HG03135 (cell line): ENCODE measurements at regions not wholly inside any gene's neighbourhood (a gene's known extent, or its start where the extent isn't known, plus 50 kb on each side); places are given as distances from the start of the nearest gene placed in this dataset.

Experiments used
- ATAC-seq: cut with Tn5 transposase; IDR thresholded peaks from one replicate; pipeline ENCODE4 v1.9.1; 2021; ENCODE audit warnings: mild to moderate bottlenecking, moderate library complexity; ENCODE audit not compliant: unreplicated experiment

DNA sequence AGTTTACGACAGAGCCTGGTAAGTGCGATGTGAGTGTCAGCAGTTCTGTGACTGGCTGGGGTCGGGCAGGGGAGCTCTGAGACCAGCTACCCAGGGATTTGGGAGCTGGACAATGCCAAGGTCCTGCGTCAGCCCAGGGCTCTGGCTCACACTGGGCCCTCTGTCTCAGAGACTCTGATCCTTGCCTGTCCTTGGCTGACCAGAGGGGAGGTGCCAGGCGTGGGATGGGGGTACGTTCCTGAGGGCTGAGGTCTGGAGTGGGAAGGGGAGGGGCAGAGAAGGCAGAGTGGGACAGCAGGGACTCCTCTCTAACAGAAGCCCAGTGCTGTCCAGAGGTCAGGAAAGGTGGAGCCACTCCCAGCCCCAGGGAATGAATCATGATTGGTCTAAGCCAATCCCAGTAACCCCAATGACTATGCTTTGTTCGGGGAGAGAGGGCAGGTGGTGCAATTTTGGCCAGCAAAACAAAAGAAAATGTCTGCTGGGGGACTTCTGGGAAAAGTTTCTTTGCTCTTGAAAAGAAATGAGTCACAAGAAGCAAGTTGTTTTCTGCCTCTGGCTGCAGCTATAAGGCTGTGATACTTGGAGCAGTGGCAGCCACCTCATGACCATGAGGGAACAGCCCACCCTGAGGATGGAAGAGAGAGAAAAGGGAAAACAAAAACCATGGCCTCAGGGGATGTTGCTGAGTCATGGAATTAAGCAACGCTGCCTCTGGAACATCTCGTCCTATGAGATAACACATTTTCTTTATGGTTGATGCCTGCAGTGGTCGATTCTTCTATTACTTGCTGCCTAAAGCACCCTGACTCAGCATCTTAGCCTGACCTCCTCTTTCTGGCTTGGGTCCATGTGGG is 108.3 kb downstream of the CHST1 start:
- no peak for ATAC-seq

DNA sequence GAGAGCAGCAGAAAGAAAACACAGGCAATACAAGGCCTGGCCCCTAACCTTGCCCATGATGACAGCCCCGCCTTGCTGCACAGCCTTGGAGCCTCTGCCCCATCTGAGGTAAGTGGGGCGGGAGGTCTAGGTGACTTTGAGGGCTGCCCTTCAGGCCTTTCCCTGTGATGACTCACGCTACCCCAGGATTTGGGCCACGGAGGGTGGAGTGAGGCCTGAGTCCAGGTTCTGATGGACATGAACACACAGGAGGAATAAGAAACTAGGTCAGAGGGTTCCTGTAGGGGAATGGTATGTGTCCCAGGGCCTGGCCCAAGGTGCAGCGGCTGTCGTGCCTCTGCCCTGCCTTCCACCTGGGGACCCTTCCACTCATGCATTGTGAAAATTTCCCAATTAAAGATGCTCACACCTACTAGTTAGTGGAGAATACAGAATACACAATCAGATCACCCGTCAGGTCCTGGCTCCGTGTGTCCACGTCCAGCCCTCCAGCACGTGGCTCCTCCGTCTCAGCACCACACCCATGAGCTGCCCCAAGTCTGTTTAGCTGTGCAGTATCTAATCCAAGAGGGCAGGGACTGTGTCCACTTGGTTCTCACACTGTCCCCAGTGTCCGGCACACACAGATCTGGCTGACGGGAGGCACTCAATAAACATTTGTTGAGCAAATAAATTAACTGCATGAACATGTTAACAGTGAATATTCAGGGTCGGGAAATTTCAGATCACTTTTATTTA is 111.0 kb downstream of the CHST1 start:
- ATAC-seq, result no peak

GRCh38 chr11:45553383-45553936 is 112.0 kb downstream of the CHST1 start:
- no peak for ATAC-seq

DNA sequence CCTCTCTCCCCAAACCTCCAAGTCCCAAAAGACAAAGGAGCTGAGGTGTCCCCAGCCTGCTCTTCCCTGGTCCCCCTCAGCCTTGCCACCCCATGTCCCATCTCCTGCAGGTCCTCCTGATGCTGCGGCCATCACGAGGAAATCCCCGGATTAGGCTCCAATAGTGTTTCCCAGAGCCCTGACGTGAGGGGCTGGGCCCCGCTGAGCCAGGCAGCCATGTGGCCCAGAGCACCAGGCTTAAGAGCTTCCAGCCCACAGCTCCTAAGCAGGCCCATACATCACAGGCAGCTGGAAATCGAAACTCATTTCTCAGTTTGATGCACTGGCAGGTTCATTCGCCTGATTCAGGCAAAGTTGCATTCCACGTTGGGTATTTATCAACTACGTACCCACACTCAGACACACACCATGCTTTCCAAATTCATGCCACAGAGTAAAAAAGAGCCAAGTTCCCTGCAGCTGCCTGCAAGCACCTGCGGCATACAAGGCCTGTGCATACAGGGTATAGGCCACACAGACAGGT is 114.2 kb downstream of the CHST1 start:
- ATAC-seq, result no peak

GRCh38 chr11:45549257-45549656 is 116.2 kb downstream of the CHST1 start:
- no peak for ATAC-seq

- no peak for ATAC-seq
These were observed 119.1 kb downstream of the CHST1 start for GRCh38 chr11:45546366-45546765.

- no peak for ATAC-seq
These were observed 120.6 kb downstream of the CHST1 start for GRCh38 chr11:45544826-45545225.

DNA sequence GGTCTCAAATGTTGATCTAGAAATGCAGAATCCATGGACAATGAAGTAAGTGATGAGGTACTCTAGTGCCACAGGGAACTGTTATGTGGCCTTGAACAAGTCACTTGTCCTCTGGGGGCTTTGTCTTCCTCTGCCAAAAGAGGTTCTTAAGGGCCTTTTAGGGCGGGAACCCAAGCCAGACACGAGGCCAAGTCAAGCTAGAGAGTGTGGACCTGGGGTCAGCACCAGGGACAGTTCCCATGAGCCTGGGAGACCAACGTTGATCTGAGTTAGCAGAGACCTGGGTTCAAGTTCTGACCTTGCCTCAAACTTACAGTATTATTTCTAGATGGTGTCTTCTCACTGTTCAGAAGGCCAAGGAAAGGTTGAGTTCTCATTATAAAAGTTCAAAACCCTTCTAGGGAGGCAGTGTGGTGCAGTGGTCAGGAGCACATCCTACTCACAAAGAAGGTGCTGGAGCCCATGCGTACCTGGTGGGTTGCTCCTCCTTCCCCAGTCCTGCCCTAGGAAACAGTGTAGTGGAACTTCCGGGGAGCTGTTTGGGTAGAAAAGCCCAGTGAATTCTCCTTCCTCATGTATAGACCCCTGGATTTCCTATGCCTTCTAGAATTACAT is 121.5 kb downstream of the CHST1 start:
- ATAC-seq, result no peak

DNA sequence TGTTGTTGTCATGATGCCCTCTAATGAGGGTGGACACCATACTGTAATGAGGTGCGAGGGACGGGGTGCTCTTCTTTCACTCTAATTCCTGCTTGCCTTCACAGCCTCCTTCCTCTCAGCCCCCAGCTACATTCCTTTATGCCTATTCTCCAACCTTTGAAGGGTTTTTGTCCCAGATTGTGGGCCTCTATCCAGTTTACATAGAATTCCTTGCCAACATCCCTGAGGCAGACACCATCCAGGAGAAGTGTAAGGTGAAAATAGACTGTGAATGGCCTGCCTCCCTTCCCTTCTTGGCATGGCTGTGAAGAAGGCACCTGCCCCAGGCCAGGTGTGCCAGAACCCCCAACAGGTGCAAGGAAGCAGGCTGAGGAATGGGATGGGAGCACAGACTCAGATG is 122.3 kb downstream of the CHST1 start:
- ATAC-seq, result no peak

DNA sequence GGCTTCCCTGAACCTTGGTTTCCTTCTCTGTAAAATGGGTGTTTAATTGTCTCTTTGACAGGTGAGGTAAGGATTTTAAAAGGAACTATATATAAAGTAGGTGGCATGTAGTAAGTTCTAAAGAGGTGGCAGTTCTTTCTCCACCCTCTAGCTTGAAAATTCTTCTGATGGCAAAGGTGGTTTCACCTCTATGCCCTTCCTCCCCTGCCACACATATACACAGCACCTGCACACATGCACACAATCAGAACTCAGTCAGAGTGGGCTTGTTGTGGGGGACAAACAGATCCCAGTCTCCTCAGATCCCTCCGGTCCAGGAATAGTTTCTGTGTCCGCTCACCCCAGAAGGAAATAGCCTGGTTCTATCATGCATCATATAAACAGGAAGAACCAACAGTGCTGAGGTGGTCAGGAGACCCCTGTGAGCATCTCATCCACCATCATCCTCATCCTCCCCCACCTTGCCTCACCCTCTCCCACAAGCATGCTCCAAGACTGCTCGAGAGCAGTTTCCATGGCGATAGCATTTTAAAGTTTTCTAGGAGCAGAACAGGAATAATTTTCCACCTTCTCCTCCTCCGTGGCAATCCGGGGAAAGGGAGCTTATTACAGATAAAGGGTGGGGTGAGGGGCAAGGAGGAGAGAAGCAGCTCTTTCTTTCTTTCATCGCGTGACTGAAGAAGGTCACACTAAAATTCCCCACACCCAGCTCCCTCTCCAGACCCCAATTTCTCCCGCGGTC is 123.6 kb downstream of the CHST1 start:
- ATAC-seq, result no peak

- ATAC-seq, result no peak
These were observed 126.5 kb downstream of the CHST1 start for GRCh38 chr11:45538939-45539338.

GRCh38 chr11:45538363-45538762 is 127.1 kb downstream of the CHST1 start:
- ATAC-seq, result no peak

DNA sequence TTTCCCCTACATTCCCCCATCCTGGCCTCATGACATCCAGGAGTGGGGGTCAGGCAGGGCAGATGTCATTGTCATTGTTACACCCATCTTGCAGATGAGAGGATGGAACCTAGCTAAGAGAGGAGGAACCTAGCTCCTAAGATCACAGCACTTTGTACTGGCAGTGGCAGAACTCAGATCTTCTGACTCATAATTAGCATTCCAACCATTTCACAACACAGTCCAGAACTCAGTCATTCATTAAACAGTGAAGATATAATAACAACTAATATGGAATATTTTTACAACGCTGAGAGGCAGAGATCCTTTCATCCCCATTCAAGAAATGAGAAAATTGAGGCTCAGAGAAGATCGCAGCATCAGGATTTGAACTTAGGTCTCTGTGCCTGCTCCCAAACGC is 127.8 kb downstream of the CHST1 start:
- no peak for ATAC-seq

GRCh38 chr11:45535033-45535432 is 130.4 kb downstream of the CHST1 start:
- no peak for ATAC-seq

- no peak for ATAC-seq
These were observed 131.3 kb downstream of the CHST1 start for GRCh38 chr11:45534132-45534531.

GRCh38 chr11:45532546-45532945 is 132.9 kb downstream of the CHST1 start:
- no peak for ATAC-seq

GRCh38 chr11:45530776-45531175 is 134.6 kb downstream of the CHST1 start:
- ATAC-seq, result no peak

- no peak for ATAC-seq
These were observed 135.3 kb downstream of the CHST1 start for GRCh38 chr11:45530111-45530510.

DNA sequence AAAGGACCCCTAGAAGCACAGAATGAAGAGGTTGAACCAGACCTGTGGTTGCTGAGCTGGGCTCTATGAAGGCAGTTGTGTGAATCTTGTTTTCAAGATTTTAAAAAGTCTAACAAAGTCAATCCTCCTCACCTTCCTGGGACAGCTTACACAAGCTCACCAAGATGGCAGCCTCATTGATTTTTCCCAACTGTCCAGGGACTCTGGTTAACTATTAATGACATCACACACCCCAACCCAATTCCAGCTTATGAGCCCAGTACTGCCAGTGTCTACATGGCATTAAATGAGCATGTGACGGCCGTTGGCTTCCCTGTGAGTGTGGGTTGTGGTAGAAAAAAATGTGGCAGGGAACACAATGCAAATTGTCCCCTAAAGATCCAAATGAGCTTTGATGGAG is 137.0 kb downstream of the CHST1 start:
- ATAC-seq, result no peak

GRCh38 chr11:45527898-45528297 is 137.5 kb downstream of the CHST1 start:
- ATAC-seq, result no peak

DNA sequence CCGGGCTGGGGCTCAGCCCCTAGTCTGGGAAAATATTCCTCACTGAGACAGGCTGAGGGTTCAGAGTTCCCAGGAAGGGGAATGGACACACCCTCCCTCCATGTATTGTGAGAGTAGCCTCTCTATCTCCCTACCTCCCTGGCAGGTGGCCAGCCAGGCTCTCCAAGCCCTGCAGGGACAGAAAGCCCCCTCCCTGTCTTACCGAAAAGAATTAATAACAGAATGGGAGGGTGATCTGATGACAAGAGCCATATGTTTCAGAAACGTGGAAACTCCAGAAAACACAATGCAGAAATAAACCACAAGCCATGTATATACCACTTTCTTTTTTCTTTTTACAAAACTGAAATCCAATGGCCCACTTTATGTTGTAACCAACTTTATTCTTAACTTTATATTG is 140.0 kb downstream of the CHST1 start:
- ATAC-seq, result no peak
